Stimulated activated CD4-positive, alpha-beta T cell treated with anti-CD3 and anti-CD28 coated beads, TNF-alpha, amount 100 ng/mL, for 48 hours (primary cell): ENCODE measurements at regions not wholly inside any gene's neighbourhood (a gene's known extent, or its start where the extent isn't known, plus 50 kb on each side); places are given as distances from the start of the nearest gene placed in this dataset.
"Not testable (repeated sequence)": the region's sequence is repeated elsewhere in the genome, so short reads cannot be mapped to it uniquely, and the experiment has no call there.

Experiments used
- DNase-seq, 3 donors: peaks; one replicate each; pipeline ENCODE4 v3.0.0-alpha.2; 2020; ENCODE audit warnings: low read depth in 3 of 3

GRCh38 chr3:18546632-18547031, 121.5 kb upstream of the SATB1 start:
- no peak for DNase-seq

- no peak for DNase-seq
Measured at GRCh38 chr3:18544146-18544545, 119.0 kb upstream of the SATB1 start.

- DNase-seq = no peak
Measured at GRCh38 chr3:18538463-18539230, 113.5 kb upstream of the SATB1 start.

- no peak for DNase-seq
Measured at GRCh38 chr3:18533039-18533438, 107.9 kb upstream of the SATB1 start.

GRCh38 chr3:18531662-18532061, 106.5 kb upstream of the SATB1 start:
- DNase-seq = no peak

- DNase-seq = no peak
Measured at GRCh38 chr3:18529631-18530030, 104.5 kb upstream of the SATB1 start.

GRCh38 chr3:18527691-18528090, 102.6 kb upstream of the SATB1 start:
- DNase-seq = no peak

GRCh38 chr3:18526667-18527066, 101.5 kb upstream of the SATB1 start:
- DNase-seq = no peak

- not testable (repeated sequence) for DNase-seq
Measured at GRCh38 chr3:18516170-18516569, 91.0 kb upstream of the SATB1 start.

GRCh38 chr3:18513091-18513490, 88.0 kb upstream of the SATB1 start:
- no peak for DNase-seq

GRCh38 chr3:18512007-18512406, 86.9 kb upstream of the SATB1 start:
- no peak for DNase-seq

- DNase-seq = no peak
Measured at GRCh38 chr3:18510947-18511346, 85.8 kb upstream of the SATB1 start.

GRCh38 chr3:18507333-18507732, 82.2 kb upstream of the SATB1 start:
- DNase-seq = no peak

GRCh38 chr3:18505056-18505455, 79.9 kb upstream of the SATB1 start:
- no peak for DNase-seq

GRCh38 chr3:18501679-18502343, 76.7 kb upstream of the SATB1 start:
- no peak for DNase-seq

GRCh38 chr3:18500322-18500721, 75.2 kb upstream of the SATB1 start:
- no peak for DNase-seq

GRCh38 chr3:18499301-18499700, 74.2 kb upstream of the SATB1 start:
- DNase-seq = no peak

GRCh38 chr3:18494251-18494650, 69.1 kb upstream of the SATB1 start:
- no peak for DNase-seq

- DNase-seq = no peak
Measured at GRCh38 chr3:18489939-18490338, 64.8 kb upstream of the SATB1 start.

GRCh38 chr3:18483226-18483625, 58.1 kb upstream of the SATB1 start:
- no peak for DNase-seq

GRCh38 chr3:18481946-18482548, 56.9 kb upstream of the SATB1 start:
- no peak for DNase-seq

- DNase-seq = no peak
Measured at GRCh38 chr3:18477620-18478019, 52.5 kb upstream of the SATB1 start.
